ENCODE measurements at regions not wholly inside any gene's neighbourhood (a gene's known extent, or its start where the extent isn't known, plus 50 kb on each side); places are given as distances from the start of the nearest gene placed in this dataset.

- CTCF ChIA-PET = interaction anchor here (0.6 kb wide), 1 partner anchor 1357 kb away, joined by 3 read pairs; no protein-coding TSS in a partner anchor
These were observed 62.5 kb downstream of the TEX13C start for GRCh38 chrX:125382148-125382628.

DNA sequence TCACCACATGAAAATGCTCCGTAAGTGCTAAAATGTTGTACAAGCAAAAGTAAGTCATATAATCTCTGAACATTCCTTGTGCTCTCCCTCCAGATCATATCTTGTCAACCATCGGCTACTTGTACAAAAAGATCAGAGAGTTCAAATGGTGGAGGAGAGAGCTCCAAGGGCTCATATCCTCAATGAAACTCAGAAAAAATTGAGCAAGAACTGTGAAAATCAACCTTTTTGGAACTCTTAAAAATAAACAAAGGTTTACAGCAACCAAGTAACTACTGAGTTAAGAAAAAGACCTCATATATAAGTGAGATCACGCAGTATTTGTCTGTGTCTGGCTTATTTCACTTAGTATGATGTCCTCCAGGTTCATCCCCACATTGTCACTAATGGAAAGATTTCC lies 63.2 kb downstream of the TEX13C start:
- Histone ChIP-seq H3K36me3 (ENCODE audit: control insufficient read depth in 2 of 2, insufficient read depth in 1 of 2, low read length in 2 of 2) (no peaks in the 10 kb centered on the region), H3K4me3 (ENCODE audit: low read depth, low read length) (no peak overlapping the region), H3K27ac (ENCODE audit: extremely low read depth, low read depth, low read length) (no peak overlapping the region), H3K9me3 (ENCODE audit: control insufficient read depth, insufficient read depth, low read depth, low read length) (no peaks in the 10 kb centered on the region), H3K4me1 (ENCODE audit: control insufficient read depth, insufficient read depth, low read length) (no peaks in the 10 kb centered on the region)
- TF ChIP-seq, protein P1, sequence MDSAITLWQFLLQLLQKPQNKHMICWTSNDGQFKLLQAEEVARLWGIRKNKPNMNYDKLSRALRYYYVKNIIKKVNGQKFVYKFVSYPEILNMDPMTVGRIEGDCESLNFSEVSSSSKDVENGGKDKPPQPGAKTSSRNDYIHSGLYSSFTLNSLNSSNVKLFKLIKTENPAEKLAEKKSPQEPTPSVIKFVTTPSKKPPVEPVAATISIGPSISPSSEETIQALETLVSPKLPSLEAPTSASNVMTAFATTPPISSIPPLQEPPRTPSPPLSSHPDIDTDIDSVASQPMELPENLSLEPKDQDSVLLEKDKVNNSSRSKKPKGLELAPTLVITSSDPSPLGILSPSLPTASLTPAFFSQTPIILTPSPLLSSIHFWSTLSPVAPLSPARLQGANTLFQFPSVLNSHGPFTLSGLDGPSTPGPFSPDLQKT (IDR thresholded peaks at IDR 0.05; ENCODE audit: borderline replicate concordance, low read depth, low read length) = no peak
- TF ChIP-seq ZBTB8A (tag by site-specific recombination; IDR thresholded peaks at IDR 0.05) = no peak
- TF ChIP-seq SALL2 (tag by site-specific recombination; IDR thresholded peaks at IDR 0.05; ENCODE audit: borderline replicate concordance) = no peak
- TF ChIP-seq ZSCAN16 (tag by site-specific recombination; IDR thresholded peaks at IDR 0.05) = no peak
- no peak for TF ChIP-seq ZNF404 (tag by site-specific recombination; IDR thresholded peaks at IDR 0.05)
- TF ChIP-seq ZNF560 (tag by site-specific recombination; IDR thresholded peaks at IDR 0.05; ENCODE audit: borderline replicate concordance) = no peak
- no peak for TF ChIP-seq ZNF473 (tag by site-specific recombination; IDR thresholded peaks at IDR 0.05)
- TF ChIP-seq GLI4 (tag by site-specific recombination; IDR thresholded peaks at IDR 0.05) = no peak
- no peak for TF ChIP-seq ZNF639 (tag by site-specific recombination; IDR thresholded peaks at IDR 0.05)
- TF ChIP-seq ZNF626 (tag by site-specific recombination; IDR thresholded peaks at IDR 0.05) = no peak
- TF ChIP-seq, protein P2, sequence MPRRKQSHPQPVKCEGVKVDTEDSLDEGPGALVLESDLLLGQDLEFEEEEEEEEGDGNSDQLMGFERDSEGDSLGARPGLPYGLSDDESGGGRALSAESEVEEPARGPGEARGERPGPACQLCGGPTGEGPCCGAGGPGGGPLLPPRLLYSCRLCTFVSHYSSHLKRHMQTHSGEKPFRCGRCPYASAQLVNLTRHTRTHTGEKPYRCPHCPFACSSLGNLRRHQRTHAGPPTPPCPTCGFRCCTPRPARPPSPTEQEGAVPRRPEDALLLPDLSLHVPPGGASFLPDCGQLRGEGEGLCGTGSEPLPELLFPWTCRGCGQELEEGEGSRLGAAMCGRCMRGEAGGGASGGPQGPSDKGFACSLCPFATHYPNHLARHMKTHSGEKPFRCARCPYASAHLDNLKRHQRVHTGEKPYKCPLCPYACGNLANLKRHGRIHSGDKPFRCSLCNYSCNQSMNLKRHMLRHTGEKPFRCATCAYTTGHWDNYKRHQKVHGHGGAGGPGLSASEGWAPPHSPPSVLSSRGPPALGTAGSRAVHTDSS (tag by site-specific recombination; IDR thresholded peaks at IDR 0.05) = no peak
- no peak for TF ChIP-seq ZSCAN5A (tag by site-specific recombination; IDR thresholded peaks at IDR 0.05)
- ChIA-PET POLR2A (no interaction called here), CTCF (no interaction called here)

More at GRCh38 chrX:125382148-125382628, 62.5 kb downstream of the TEX13C start:
- H3K4me1 ChIP-seq (ENCODE audit: control insufficient read depth, insufficient read depth, low read length) = no peaks in the 10 kb centered on the region
- TF ChIP-seq ZNF473 (tag by site-specific recombination; IDR thresholded peaks at IDR 0.05) (no peak), ZNF174 (tag by site-specific recombination; IDR thresholded peaks at IDR 0.05) (no peak), ZNF423 (tag by site-specific recombination; IDR thresholded peaks at IDR 0.05) (no peak), ZNF670 (tag by site-specific recombination; IDR thresholded peaks at IDR 0.05; ENCODE audit: low read depth) (no peak), SP2 (tag by site-specific recombination; IDR thresholded peaks at IDR 0.05) (no peak), ZNF677 (tag by site-specific recombination; IDR thresholded peaks at IDR 0.05) (no peak), INSM2 (tag by site-specific recombination; IDR thresholded peaks at IDR 0.05) (no peak), ZNF211 (tag by site-specific recombination; IDR thresholded peaks at IDR 0.05; ENCODE audit: low read depth) (no peak)
- H3K36me3 ChIP-seq (ENCODE audit: control insufficient read depth in 2 of 2, insufficient read depth in 1 of 2, low read length in 2 of 2) = no peaks in the 10 kb centered on the region
- H3K27ac ChIP-seq (ENCODE audit: extremely low read depth, low read depth, low read length) = no peak overlapping the region
- H3K4me3 ChIP-seq (ENCODE audit: low read depth, low read length) = no peak overlapping the region
- POLR2A ChIA-PET = interaction anchor here (0.6 kb wide), 1 partner anchor 984 kb away, joined by 3 read pairs; no protein-coding TSS in a partner anchor
- no peaks in the 10 kb centered on the region for H3K9me3 ChIP-seq (ENCODE audit: control insufficient read depth, insufficient read depth, low read depth, low read length)
